Natural killer cell treated with Interleukin-12 subunit alpha and Interleukin-12 subunit beta and Interleukin-15 and Interleukin-18, amount 100 ng/mL, for 72 hours (primary cell): ENCODE measurements at regions not wholly inside any gene's neighbourhood (a gene's known extent, or its start where the extent isn't known, plus 50 kb on each side); places are given as distances from the start of the nearest gene placed in this dataset.

Experiments
- ATAC-seq, 2 donors: fragments of 150-1000 bp; cut with Tn5 transposase in 1 of 2; sonication (Bioruptor Pico), chemical (Tn5 transposase) in 1 of 2; 2 replicates each; pipeline ENCODE4 v1.10.0; 2021
- DNase-seq: peaks from one replicate; pipeline ENCODE4 v3.0.0; 2022; ENCODE audit warnings: low spot score
- H3K27ac Mint-ChIP-seq, 2 donors: 1 replicate in 1 of 2; 2 replicates in 1 of 2; pipeline ENCODE4 v1.8.0; 2022; ENCODE audit warnings: mixed read lengths in 2 of 2, mild to moderate bottlenecking in 1 of 2, moderate library complexity in 1 of 2
- H3K27me3 Mint-ChIP-seq, 2 donors: 1 replicate in 1 of 2; 2 replicates in 1 of 2; pipeline ENCODE4 v1.8.0; 2022; ENCODE audit warnings: mixed read lengths in 2 of 2
- H3K36me3 Mint-ChIP-seq: one replicate; pipeline ENCODE4 v1.8.0; 2022; ENCODE audit warnings: mixed read lengths
- H3K4me1 Mint-ChIP-seq, 2 donors: 1 replicate in 1 of 2; 2 replicates in 1 of 2; pipeline ENCODE4 v1.8.0; 2022; ENCODE audit warnings: low read depth in 2 of 2, mixed read lengths in 2 of 2, mild to moderate bottlenecking in 1 of 2
- H3K4me3 Mint-ChIP-seq: one replicate; pipeline ENCODE4 v1.8.0; 2022; ENCODE audit warnings: mixed read lengths
- H3K9me3 Mint-ChIP-seq: 2 replicates; pipeline ENCODE4 v1.8.0; 2022; ENCODE audit warnings: mixed read lengths

DNA sequence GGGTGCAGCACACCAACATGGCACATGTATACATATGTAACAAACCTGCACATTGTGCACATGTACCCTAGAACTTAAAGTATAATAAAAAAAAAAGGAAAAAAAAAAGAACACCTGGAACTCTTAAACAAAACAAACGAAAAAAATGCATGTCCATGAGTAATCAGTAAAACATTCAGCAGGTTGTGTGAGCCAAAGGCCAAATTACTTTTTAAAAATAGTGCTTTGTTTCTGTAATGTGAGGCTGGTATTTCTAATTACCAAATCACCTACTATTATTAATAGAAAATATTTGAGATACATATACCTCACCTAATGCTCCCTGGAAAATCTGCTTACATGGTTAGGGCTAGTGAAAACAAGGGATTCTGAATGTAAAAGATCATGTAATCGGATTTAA is 294.4 kb upstream of the NR5A2 start:
- H3K27me3 Mint-ChIP-seq: peaks cover 4 to 12% of the 10 kb centered on the region in 2 donors
- no peak overlapping the region for H3K4me3 Mint-ChIP-seq
- no peaks in the 10 kb centered on the region for H3K9me3 Mint-ChIP-seq
- DNase-seq (no peak), ATAC-seq (no peak)
- H3K4me1 Mint-ChIP-seq: no peaks in the 10 kb centered on the region
- no peaks in the 10 kb centered on the region for H3K36me3 Mint-ChIP-seq
- no peak overlapping the region for H3K27ac Mint-ChIP-seq

- DNase-seq: no peak
- H3K36me3 Mint-ChIP-seq: no peaks in the 10 kb centered on the region
- no peaks in the 10 kb centered on the region for H3K9me3 Mint-ChIP-seq
- no peaks in the 10 kb centered on the region for H3K4me1 Mint-ChIP-seq
- H3K27ac Mint-ChIP-seq: no peak overlapping the region
- H3K4me3 Mint-ChIP-seq: no peak overlapping the region
- peaks cover 6 to 11% of the 10 kb centered on the region in 2 donors for H3K27me3 Mint-ChIP-seq
- no peak for ATAC-seq
These were observed 293.3 kb upstream of the NR5A2 start for GRCh38 chr1:199734186-199734585.

DNA sequence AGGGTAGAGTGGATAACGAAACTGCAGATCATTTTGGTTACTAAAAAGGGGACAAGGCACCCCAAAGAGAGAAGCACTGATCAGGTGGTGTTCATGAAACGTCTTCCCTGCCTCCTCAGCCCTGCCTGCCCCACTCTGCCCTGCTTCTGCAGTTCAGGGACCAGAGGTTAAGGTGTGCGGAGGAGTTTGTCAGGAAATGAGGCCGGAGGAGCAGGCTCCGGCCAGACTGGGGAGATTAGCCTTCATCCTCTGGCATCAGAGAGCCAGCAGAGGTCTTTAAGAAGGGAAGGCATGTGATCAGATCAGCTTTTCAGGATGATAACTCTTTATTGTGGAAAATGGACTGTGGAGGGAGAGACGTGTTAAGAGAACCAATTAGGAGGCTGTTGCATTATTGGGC is 291.9 kb upstream of the NR5A2 start:
- ATAC-seq: no peak
- Mint-ChIP-seq H3K27me3 (peaks cover 6 to 10% of the 10 kb centered on the region in 2 donors), H3K9me3 (no peaks in the 10 kb centered on the region), H3K4me3 (no peak overlapping the region), H3K4me1 (no peaks in the 10 kb centered on the region), H3K27ac (no peak overlapping the region), H3K36me3 (no peaks in the 10 kb centered on the region)
- DNase-seq: no peak

DNA sequence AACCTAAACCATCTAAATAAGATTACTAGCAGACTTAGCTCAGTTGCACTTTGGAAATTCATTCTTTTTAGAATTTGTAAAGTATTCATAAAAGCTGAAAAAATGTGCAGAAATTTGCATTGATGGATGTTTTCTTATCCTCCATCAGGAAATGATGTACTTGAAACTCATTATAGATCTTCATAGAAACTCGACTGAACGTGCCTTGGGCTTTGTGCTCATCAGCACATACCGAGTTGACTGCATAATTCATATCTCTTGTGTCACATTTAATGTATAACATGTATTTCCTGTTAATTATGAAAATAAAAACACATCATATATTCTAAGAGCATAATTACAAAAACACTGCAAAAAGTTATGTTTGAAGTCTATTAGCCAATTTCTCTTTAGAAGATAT is 290.9 kb upstream of the NR5A2 start:
- Mint-ChIP-seq H3K27ac (no peak overlapping the region), H3K4me1 (no peaks in the 10 kb centered on the region), H3K9me3 (no peaks in the 10 kb centered on the region), H3K27me3 (peaks cover 0 to 10% of the 10 kb centered on the region in 2 donors), H3K4me3 (no peak overlapping the region), H3K36me3 (no peaks in the 10 kb centered on the region)
- DNase-seq (no peak), ATAC-seq (no peak)

GRCh38 chr1:199741586-199741985 is 285.9 kb upstream of the NR5A2 start:
- no peak for DNase-seq
- Mint-ChIP-seq H3K27ac (no peak overlapping the region), H3K27me3 (peaks cover 0 to 10% of the 10 kb centered on the region in 2 donors), H3K4me3 (no peak overlapping the region), H3K36me3 (no peaks in the 10 kb centered on the region), H3K9me3 (no peaks in the 10 kb centered on the region), H3K4me1 (no peaks in the 10 kb centered on the region)
- no peak for ATAC-seq

GRCh38 chr1:199742547-199742946 is 285.0 kb upstream of the NR5A2 start:
- no peak for ATAC-seq

DNA sequence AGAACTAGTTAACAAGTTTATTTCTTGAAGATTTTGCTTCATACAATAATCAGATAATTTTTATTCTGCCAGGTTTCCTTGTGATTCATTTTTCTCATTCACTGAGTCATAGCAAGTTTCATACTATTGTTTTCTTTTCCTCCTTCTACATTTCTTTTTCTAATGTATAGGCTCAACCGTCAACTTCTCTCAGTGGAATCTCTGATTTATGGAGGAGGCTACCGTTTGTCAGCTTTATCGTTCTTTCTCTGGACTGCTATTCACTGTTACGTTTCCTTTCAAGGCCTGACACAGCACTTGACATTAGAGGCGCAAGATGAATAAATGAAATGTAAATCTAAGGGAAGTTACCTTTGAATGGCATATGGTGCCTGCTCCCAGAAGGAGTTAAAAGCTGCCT is 284.3 kb upstream of the NR5A2 start:
- no peak overlapping the region for H3K27ac Mint-ChIP-seq
- DNase-seq: no peak
- H3K36me3 Mint-ChIP-seq: no peaks in the 10 kb centered on the region
- H3K4me3 Mint-ChIP-seq: no peak overlapping the region
- H3K9me3 Mint-ChIP-seq: no peaks in the 10 kb centered on the region
- peaks cover 0 to 12% of the 10 kb centered on the region in 2 donors for H3K27me3 Mint-ChIP-seq
- H3K4me1 Mint-ChIP-seq: no peaks in the 10 kb centered on the region
- no peak for ATAC-seq

More at GRCh38 chr1:199742547-199742946, 285.0 kb upstream of the NR5A2 start:
- H3K9me3 Mint-ChIP-seq: no peaks in the 10 kb centered on the region
- H3K27ac Mint-ChIP-seq: no peak overlapping the region
- H3K4me3 Mint-ChIP-seq: no peak overlapping the region
- H3K27me3 Mint-ChIP-seq: peaks cover 0 to 13% of the 10 kb centered on the region in 2 donors
- H3K4me1 Mint-ChIP-seq: no peaks in the 10 kb centered on the region
- H3K36me3 Mint-ChIP-seq: no peaks in the 10 kb centered on the region
- DNase-seq: no peak

GRCh38 chr1:199746666-199747384 is 280.7 kb upstream of the NR5A2 start:
- no peaks in the 10 kb centered on the region for H3K36me3 Mint-ChIP-seq
- ATAC-seq: no peak
- peaks cover 8% of the 10 kb centered on the region in 2 donors for H3K27me3 Mint-ChIP-seq
- no peak overlapping the region for H3K4me3 Mint-ChIP-seq
- DNase-seq: no peak
- no peaks in the 10 kb centered on the region for H3K4me1 Mint-ChIP-seq
- H3K9me3 Mint-ChIP-seq: no peaks in the 10 kb centered on the region
- H3K27ac Mint-ChIP-seq: no peak overlapping the region

GRCh38 chr1:199747984-199748383 is 279.5 kb upstream of the NR5A2 start:
- no peak overlapping the region for H3K4me3 Mint-ChIP-seq
- H3K27ac Mint-ChIP-seq: no peak overlapping the region
- DNase-seq: no peak
- H3K27me3 Mint-ChIP-seq: peaks cover 8% of the 10 kb centered on the region in 2 donors
- no peaks in the 10 kb centered on the region for H3K9me3 Mint-ChIP-seq
- H3K4me1 Mint-ChIP-seq: no peaks in the 10 kb centered on the region
- ATAC-seq: no peak
- H3K36me3 Mint-ChIP-seq: no peaks in the 10 kb centered on the region

DNA sequence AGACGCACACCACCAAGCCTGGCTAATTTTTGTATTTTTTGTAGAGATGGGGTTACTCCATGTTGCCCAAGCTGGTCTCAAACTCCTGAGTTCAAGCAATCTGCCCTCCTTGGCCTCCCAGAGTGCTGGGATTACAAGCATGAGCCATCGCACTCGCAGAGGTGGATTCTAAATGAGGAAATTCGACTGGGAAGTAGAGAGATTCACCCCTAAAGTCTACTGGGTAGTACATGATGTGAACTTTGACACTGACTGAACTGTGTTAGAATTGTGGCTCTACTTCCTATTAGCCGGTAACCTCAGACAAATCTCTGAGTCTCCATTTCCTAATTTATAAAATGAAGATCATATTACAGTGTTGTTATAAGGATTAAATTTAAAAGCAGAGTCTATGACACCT is 276.0 kb upstream of the NR5A2 start:
- Mint-ChIP-seq H3K27ac (no peak overlapping the region), H3K27me3 (peaks cover 8 to 11% of the 10 kb centered on the region in 2 donors), H3K36me3 (no peaks in the 10 kb centered on the region), H3K9me3 (no peaks in the 10 kb centered on the region), H3K4me1 (no peaks in the 10 kb centered on the region), H3K4me3 (no peak overlapping the region)
- ATAC-seq (no peak), DNase-seq (no peak)

DNA sequence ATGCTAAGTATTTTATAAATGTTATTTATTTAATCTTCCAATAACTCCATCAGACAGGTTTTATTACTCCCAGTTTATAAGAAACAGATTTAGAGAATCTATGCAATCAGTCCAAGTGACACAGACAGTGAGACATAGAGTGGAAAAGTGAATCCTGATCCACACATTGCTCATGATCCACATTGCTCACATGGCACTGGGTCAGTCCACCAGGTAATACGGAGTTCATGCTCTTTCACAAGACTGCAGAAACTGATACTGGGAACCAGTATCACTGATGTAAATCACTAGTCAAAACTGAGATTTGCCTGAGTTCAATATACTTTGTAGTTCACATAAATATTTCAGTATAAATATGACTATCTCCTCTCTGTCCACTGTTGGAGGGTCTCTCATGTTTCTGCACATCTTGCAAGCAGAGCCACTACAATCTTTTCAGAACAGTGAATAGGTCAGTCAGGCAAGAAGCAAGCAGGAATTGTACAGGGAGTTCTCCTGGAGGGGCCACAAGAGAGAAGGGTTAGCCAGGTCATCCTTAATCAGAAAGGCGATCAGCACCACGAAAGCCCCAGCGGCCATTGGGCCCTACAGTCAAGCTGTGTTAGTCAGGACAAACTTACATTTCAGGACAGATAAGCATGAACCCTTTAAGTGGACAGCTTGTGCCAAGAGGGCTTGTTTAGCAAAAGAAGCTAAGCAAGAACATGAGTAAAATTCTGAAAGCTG is 275.4 kb upstream of the NR5A2 start:
- Mint-ChIP-seq H3K4me1 (no peaks in the 10 kb centered on the region), H3K4me3 (no peak overlapping the region), H3K27ac (no peak overlapping the region), H3K27me3 (peaks cover 12 to 15% of the 10 kb centered on the region in 2 donors), H3K9me3 (no peaks in the 10 kb centered on the region), H3K36me3 (no peaks in the 10 kb centered on the region)
- ATAC-seq: no peak
- DNase-seq: no peak

GRCh38 chr1:199752688-199753027 is 274.9 kb upstream of the NR5A2 start:
- no peak for DNase-seq
- Mint-ChIP-seq H3K27me3 (peaks cover 15 to 20% of the 10 kb centered on the region in 2 donors), H3K4me1 (no peaks in the 10 kb centered on the region), H3K9me3 (no peaks in the 10 kb centered on the region), H3K27ac (no peak overlapping the region), H3K36me3 (no peaks in the 10 kb centered on the region), H3K4me3 (no peak overlapping the region)
- no peak for ATAC-seq

- H3K27me3 Mint-ChIP-seq: peaks cover 15 to 22% of the 10 kb centered on the region in 2 donors
- H3K27ac Mint-ChIP-seq: no peak overlapping the region
- DNase-seq (no peak), ATAC-seq (no peak)
- no peaks in the 10 kb centered on the region for H3K4me1 Mint-ChIP-seq
- no peak overlapping the region for H3K4me3 Mint-ChIP-seq
- H3K36me3 Mint-ChIP-seq: no peaks in the 10 kb centered on the region
- H3K9me3 Mint-ChIP-seq: no peaks in the 10 kb centered on the region
These were observed 274.0 kb upstream of the NR5A2 start for GRCh38 chr1:199753513-199753912.

GRCh38 chr1:199756066-199756465 is 271.4 kb upstream of the NR5A2 start:
- ATAC-seq (no peak), DNase-seq (no peak)
- Mint-ChIP-seq H3K27me3 (peaks cover 19 to 20% of the 10 kb centered on the region in 2 donors), H3K36me3 (no peaks in the 10 kb centered on the region), H3K9me3 (no peaks in the 10 kb centered on the region), H3K27ac (no peak overlapping the region), H3K4me1 (no peaks in the 10 kb centered on the region), H3K4me3 (no peak overlapping the region)
